ENCODE measurements at regions not wholly inside any gene's neighbourhood (a gene's known extent, or its start where the extent isn't known, plus 50 kb on each side); places are given as distances from the start of the nearest gene placed in this dataset.
"Not testable (repeated sequence)": the region's sequence is repeated elsewhere in the genome, so short reads cannot be mapped to it uniquely, and the experiment has no call there.

DNA sequence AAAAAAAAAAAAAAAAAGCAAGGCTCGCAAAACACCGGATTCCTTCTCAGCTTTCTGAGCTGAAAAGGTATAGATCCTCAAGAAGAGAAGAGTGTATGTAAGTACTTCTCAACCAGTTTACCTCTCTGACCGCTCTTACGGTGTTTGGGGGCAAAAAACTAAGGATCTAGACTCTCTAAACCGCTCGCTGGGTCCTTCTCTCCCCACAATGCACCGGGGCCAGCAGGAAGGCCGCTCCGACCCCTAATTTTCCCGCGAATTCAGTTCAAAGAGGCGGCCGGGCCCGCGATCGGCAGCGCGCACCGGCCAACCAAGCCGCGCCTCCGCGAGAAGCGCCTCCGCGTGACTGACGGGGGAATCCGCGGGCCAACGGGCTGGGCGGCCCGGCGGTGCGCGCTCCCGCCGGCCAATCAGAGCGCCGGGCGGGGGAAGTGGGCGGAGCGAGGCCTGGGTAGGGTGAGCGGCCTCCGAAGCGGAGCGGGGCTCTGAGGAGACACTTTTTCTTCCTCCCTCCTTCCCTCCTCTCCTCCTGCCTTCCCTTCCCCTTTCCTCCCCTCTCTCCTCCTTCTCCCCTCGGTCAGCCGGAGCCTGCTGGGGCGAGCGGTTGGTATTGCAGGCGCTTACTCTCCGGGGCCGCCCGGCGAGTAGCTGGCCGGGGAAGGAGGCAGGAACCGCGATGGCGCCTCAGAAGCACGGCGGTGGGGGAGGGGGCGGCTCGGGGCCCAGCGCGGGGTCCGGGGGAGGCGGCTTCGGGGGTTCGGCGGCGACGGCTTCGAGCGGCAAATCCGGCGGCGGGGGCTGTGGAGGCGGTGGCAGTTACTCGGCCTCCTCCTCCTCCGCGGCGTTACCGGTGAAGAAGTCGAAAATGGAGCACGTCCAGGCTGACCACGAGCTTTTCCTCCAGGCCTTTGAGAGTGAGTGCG is 93.0 kb downstream of the CRLF3 start:
- TF ChIP-seq, protein P1, sequence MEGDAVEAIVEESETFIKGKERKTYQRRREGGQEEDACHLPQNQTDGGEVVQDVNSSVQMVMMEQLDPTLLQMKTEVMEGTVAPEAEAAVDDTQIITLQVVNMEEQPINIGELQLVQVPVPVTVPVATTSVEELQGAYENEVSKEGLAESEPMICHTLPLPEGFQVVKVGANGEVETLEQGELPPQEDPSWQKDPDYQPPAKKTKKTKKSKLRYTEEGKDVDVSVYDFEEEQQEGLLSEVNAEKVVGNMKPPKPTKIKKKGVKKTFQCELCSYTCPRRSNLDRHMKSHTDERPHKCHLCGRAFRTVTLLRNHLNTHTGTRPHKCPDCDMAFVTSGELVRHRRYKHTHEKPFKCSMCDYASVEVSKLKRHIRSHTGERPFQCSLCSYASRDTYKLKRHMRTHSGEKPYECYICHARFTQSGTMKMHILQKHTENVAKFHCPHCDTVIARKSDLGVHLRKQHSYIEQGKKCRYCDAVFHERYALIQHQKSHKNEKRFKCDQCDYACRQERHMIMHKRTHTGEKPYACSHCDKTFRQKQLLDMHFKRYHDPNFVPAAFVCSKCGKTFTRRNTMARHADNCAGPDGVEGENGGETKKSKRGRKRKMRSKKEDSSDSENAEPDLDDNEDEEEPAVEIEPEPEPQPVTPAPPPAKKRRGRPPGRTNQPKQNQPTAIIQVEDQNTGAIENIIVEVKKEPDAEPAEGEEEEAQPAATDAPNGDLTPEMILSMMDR (conservative IDR thresholded peaks at IDR 0.05): not testable (repeated sequence)
- peak; percentile 55; the same call in 1 of the 2 replicates for TF ChIP-seq ZFX (IDR thresholded peaks at IDR 0.05)
